ENCODE measurements at regions not wholly inside any gene's neighbourhood (a gene's known extent, or its start where the extent isn't known, plus 50 kb on each side); places are given as distances from the start of the nearest gene placed in this dataset.

DNA sequence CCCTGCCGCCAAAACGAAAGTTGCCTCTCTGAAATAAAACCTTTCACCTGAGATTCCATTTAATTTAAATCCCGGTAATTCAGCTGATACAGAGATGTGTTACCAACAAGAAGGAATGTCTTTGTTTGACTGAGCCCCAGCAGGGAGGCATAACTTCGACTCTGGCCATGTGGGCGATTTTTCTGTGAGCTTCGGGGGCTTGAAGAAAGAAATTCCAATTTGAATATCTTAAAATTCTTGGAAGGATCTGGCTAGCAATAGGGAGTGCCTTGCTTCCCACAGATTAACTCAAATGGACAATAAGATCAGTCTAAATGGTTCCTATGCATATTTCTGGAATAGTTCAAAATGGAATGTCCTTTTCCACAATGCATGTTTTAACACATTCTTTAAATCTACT is 252.5 kb upstream of the TMPO start:
- TF ChIP-seq, protein P1, sequence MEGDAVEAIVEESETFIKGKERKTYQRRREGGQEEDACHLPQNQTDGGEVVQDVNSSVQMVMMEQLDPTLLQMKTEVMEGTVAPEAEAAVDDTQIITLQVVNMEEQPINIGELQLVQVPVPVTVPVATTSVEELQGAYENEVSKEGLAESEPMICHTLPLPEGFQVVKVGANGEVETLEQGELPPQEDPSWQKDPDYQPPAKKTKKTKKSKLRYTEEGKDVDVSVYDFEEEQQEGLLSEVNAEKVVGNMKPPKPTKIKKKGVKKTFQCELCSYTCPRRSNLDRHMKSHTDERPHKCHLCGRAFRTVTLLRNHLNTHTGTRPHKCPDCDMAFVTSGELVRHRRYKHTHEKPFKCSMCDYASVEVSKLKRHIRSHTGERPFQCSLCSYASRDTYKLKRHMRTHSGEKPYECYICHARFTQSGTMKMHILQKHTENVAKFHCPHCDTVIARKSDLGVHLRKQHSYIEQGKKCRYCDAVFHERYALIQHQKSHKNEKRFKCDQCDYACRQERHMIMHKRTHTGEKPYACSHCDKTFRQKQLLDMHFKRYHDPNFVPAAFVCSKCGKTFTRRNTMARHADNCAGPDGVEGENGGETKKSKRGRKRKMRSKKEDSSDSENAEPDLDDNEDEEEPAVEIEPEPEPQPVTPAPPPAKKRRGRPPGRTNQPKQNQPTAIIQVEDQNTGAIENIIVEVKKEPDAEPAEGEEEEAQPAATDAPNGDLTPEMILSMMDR (IDR thresholded peaks at IDR 0.05; ENCODE audit: insufficient read depth, low read length, poor library complexity, severe bottlenecking): no peak
- no peak for TF ChIP-seq EZH2phosphoT487 (conservative IDR thresholded peaks at IDR 0.05; ENCODE audit: low read length)
